ENCODE measurements at regions not wholly inside any gene's neighbourhood (a gene's known extent, or its start where the extent isn't known, plus 50 kb on each side); places are given as distances from the start of the nearest gene placed in this dataset.
"Not testable (repeated sequence)": the region's sequence is repeated elsewhere in the genome, so short reads cannot be mapped to it uniquely, and the experiment has no call there.

- no peak for DNase-seq (ENCODE audit: low read depth in 2 of 2)
Measured at GRCh38 chr15:39417366-39418134, 163.3 kb upstream of the THBS1 start.

GRCh38 chr15:39419651-39420050, 161.2 kb upstream of the THBS1 start:
- no peak for DNase-seq (ENCODE audit: low read depth in 2 of 2)

GRCh38 chr15:39420123-39420852, 160.6 kb upstream of the THBS1 start:
- DNase-seq (ENCODE audit: low read depth in 2 of 2) = not testable (repeated sequence)

- not testable (repeated sequence) for DNase-seq (ENCODE audit: low read depth in 2 of 2)
Measured at GRCh38 chr15:39420853-39421192, 160.1 kb upstream of the THBS1 start.

GRCh38 chr15:39426552-39427532, 154.0 kb upstream of the THBS1 start:
- DNase-seq (ENCODE audit: low read depth in 2 of 2) = peak; percentile 67 to 71

GRCh38 chr15:39427705-39428104, 153.2 kb upstream of the THBS1 start:
- DNase-seq (ENCODE audit: low read depth in 2 of 2) = no peak

GRCh38 chr15:39429898-39430357, 151.0 kb upstream of the THBS1 start:
- DNase-seq (ENCODE audit: low read depth in 2 of 2) = no peak

- DNase-seq (ENCODE audit: low read depth in 2 of 2) = no peak
Measured at GRCh38 chr15:39430389-39430788, 150.5 kb upstream of the THBS1 start.

GRCh38 chr15:39431376-39431775, 149.5 kb upstream of the THBS1 start:
- no peak for DNase-seq (ENCODE audit: low read depth in 2 of 2)

GRCh38 chr15:39432026-39432425, 148.9 kb upstream of the THBS1 start:
- DNase-seq (ENCODE audit: low read depth in 2 of 2) = no peak

GRCh38 chr15:39432912-39433348, 147.9 kb upstream of the THBS1 start:
- no peak for DNase-seq (ENCODE audit: low read depth in 2 of 2)

GRCh38 chr15:39433376-39433775, 147.5 kb upstream of the THBS1 start:
- DNase-seq (ENCODE audit: low read depth in 2 of 2) = no peak

- DNase-seq (ENCODE audit: low read depth in 2 of 2) = no peak
Measured at GRCh38 chr15:39434163-39434562, 146.7 kb upstream of the THBS1 start.

GRCh38 chr15:39434751-39435238, 146.1 kb upstream of the THBS1 start:
- no peak for DNase-seq (ENCODE audit: low read depth in 2 of 2)

- no peak for DNase-seq (ENCODE audit: low read depth in 2 of 2)
Measured at GRCh38 chr15:39435244-39435643, 145.6 kb upstream of the THBS1 start.

- DNase-seq (ENCODE audit: low read depth in 2 of 2) = no peak
Measured at GRCh38 chr15:39438260-39438659, 142.6 kb upstream of the THBS1 start.

GRCh38 chr15:39438799-39439592, 141.9 kb upstream of the THBS1 start:
- no peak for DNase-seq (ENCODE audit: low read depth in 2 of 2)

GRCh38 chr15:39442898-39443297, 138.0 kb upstream of the THBS1 start:
- no peak for DNase-seq (ENCODE audit: low read depth in 2 of 2)

GRCh38 chr15:39443659-39444219, 137.1 kb upstream of the THBS1 start:
- DNase-seq (ENCODE audit: low read depth in 2 of 2) = no peak

GRCh38 chr15:39444735-39445470, 136.0 kb upstream of the THBS1 start:
- no peak for DNase-seq (ENCODE audit: low read depth in 2 of 2)
